ENCODE measurements at regions not wholly inside any gene's neighbourhood (a gene's known extent, or its start where the extent isn't known, plus 50 kb on each side); places are given as distances from the start of the nearest gene placed in this dataset.

GRCh38 chr14:75334549-75335051 lies 56.0 kb downstream of the FOS start:
- H3K4me2 ChIP-seq (ENCODE audit: insufficient read depth, low read length) = peak overlapping the region; percentile 41; the same call in 1 of the 2 replicates
- no peak overlapping the region for H3K9ac ChIP-seq (ENCODE audit: insufficient read depth in 1 of 2, low read depth in 2 of 2, low read length in 2 of 2)
- in situ Hi-C loops (cut with MboI) (no loop called here), intact Hi-C loops (cut with micrococcal nuclease) (no loop called here)
- no peak overlapping the region for H2AFZ ChIP-seq (ENCODE audit: low read depth, low read length)
- WGBS (ENCODE audit: insufficient coverage, low coverage, missing lambda C conversion rate) = 13% methylated on average over 9 of the region's 10 CpGs
- H3K9me1 ChIP-seq (ENCODE audit: control insufficient read depth, insufficient read depth, low read length) = no peaks in the 10 kb centered on the region
- ChIA-PET CTCF (ENCODE audit: low intra/inter-chr PET ratio) (no interaction called here), POLR2A (interaction anchor here (0.6 kb wide), 1 partner anchor 17 kb away, joined by 4 read pairs; no protein-coding TSS in a partner anchor)
- H3K9me3 ChIP-seq (replicated peaks; ENCODE audit: control insufficient read depth, insufficient read depth, low read depth, low read length) = no peaks in the 10 kb centered on the region
- FAIRE-seq (no peak), DNase-seq (ENCODE audit: extremely low read depth in 1 of 4, low spot score in 3 of 4) (no peak), ATAC-seq (no peak)
- no peaks in the 10 kb centered on the region for H4K20me1 ChIP-seq (replicated peaks; ENCODE audit: control insufficient read depth, insufficient read depth, low read length)
- H3K4me1 ChIP-seq (replicated peaks in 1 of 2; ENCODE audit: control insufficient read depth in 2 of 2, insufficient read depth in 2 of 2, low read length in 2 of 2) = peaks cover 3 to 5% of the 10 kb centered on the region in 2 experiments; a peak in 1 of 5 replicates
- no peak overlapping the region for H3K4me3 ChIP-seq
- no TSS peak for BruUV-seq (replicated peaks)
- no peaks in the 10 kb centered on the region for H3K36me3 ChIP-seq (ENCODE audit: control insufficient read depth, insufficient read depth, low read length)
- no peak overlapping the region for H3K27ac ChIP-seq (ENCODE audit: extremely low read depth, low read depth, low read length)
- peaks cover 0 to 19% of the 10 kb centered on the region in 2 experiments; a peak in 4 of 5 replicates for H3K27me3 ChIP-seq (ENCODE audit: control insufficient read depth in 2 of 2, insufficient read depth in 2 of 2, low read length in 2 of 2)
- TF ChIP-seq TRIM25 (IDR thresholded peaks at IDR 0.05; ENCODE audit: borderline replicate concordance) (no peak), MAFF (IDR thresholded peaks at IDR 0.05; ENCODE audit: low read length) (0 out of 2 replicates have a peak, but pooled peaks have one; percentile 24), ATF3 (IDR thresholded peaks at IDR 0.05) (peak; percentile 24; the same call in 1 of the 2 replicates), ATF3 (CRISPR knock-in tag; conservative IDR thresholded peaks at IDR 0.05) (no peak)
- no peaks in the 10 kb centered on the region for H3K79me2 ChIP-seq (ENCODE audit: control insufficient read depth, insufficient read depth, low read length)
